ENCODE measurements at regions not wholly inside any gene's neighbourhood (a gene's known extent, or its start where the extent isn't known, plus 50 kb on each side); places are given as distances from the start of the nearest gene placed in this dataset.
"Not testable (repeated sequence)": the region's sequence is repeated elsewhere in the genome, so short reads cannot be mapped to it uniquely, and the experiment has no call there.

GRCh38 chr15:66628976-66629723 lies 63.4 kb upstream of the LCTL start:
- Histone ChIP-seq H3K9me3 (ENCODE audit: control insufficient read depth in 1 of 2, low read length in 2 of 2) (no peaks in the 10 kb centered on the region), H3K4me1 (ENCODE audit: control insufficient read depth in 1 of 2, insufficient read depth in 2 of 2, low read length in 2 of 2) (no peaks in the 10 kb centered on the region), H3K36me3 (ENCODE audit: control insufficient read depth in 1 of 2, insufficient read depth in 2 of 2, low read length in 2 of 2) (no peaks in the 10 kb centered on the region), H3K4me3 (ENCODE audit: low read depth in 1 of 2, low read length in 2 of 2) (no peak overlapping the region), H3K27me3 (ENCODE audit: low read depth, low read length) (no peaks in the 10 kb centered on the region), H3K27ac (ENCODE audit: low read length) (no peak overlapping the region)

- Histone ChIP-seq H3K27me3 (ENCODE audit: low read depth, low read length) (no peaks in the 10 kb centered on the region), H3K36me3 (ENCODE audit: control insufficient read depth in 1 of 2, insufficient read depth in 2 of 2, low read length in 2 of 2) (no peaks in the 10 kb centered on the region), H3K9me3 (ENCODE audit: control insufficient read depth in 1 of 2, low read length in 2 of 2) (no peaks in the 10 kb centered on the region), H3K4me1 (ENCODE audit: control insufficient read depth in 1 of 2, insufficient read depth in 2 of 2, low read length in 2 of 2) (no peaks in the 10 kb centered on the region), H3K4me3 (ENCODE audit: low read depth in 1 of 2, low read length in 2 of 2) (no peak overlapping the region), H3K27ac (ENCODE audit: low read length) (no peak overlapping the region)
Measured at GRCh38 chr15:66629817-66630576, 64.2 kb upstream of the LCTL start.

- no peaks in the 10 kb centered on the region for H3K27me3 ChIP-seq (ENCODE audit: low read depth, low read length)
- no peaks in the 10 kb centered on the region for H3K36me3 ChIP-seq (ENCODE audit: control insufficient read depth in 1 of 2, insufficient read depth in 2 of 2, low read length in 2 of 2)
- H3K4me3 ChIP-seq (ENCODE audit: low read depth in 1 of 2, low read length in 2 of 2) = no peak overlapping the region
- no peaks in the 10 kb centered on the region for H3K9me3 ChIP-seq (ENCODE audit: control insufficient read depth in 1 of 2, low read length in 2 of 2)
- no peaks in the 10 kb centered on the region for H3K4me1 ChIP-seq (ENCODE audit: control insufficient read depth in 1 of 2, insufficient read depth in 2 of 2, low read length in 2 of 2)
- no peak overlapping the region for H3K27ac ChIP-seq (ENCODE audit: low read length)
Measured at GRCh38 chr15:66630801-66631351, 65.1 kb upstream of the LCTL start.

- H3K9me3 ChIP-seq (ENCODE audit: control insufficient read depth in 1 of 2, low read length in 2 of 2) = no peaks in the 10 kb centered on the region
- no peaks in the 10 kb centered on the region for H3K36me3 ChIP-seq (ENCODE audit: control insufficient read depth in 1 of 2, insufficient read depth in 2 of 2, low read length in 2 of 2)
- H3K27me3 ChIP-seq (ENCODE audit: low read depth, low read length) = no peaks in the 10 kb centered on the region
- no peak overlapping the region for H3K27ac ChIP-seq (ENCODE audit: low read length)
- no peaks in the 10 kb centered on the region for H3K4me1 ChIP-seq (ENCODE audit: control insufficient read depth in 1 of 2, insufficient read depth in 2 of 2, low read length in 2 of 2)
- H3K4me3 ChIP-seq (ENCODE audit: low read depth in 1 of 2, low read length in 2 of 2) = no peak overlapping the region
Measured at GRCh38 chr15:66631616-66632263, 65.9 kb upstream of the LCTL start.

GRCh38 chr15:66633041-66633937 lies 67.5 kb upstream of the LCTL start:
- Histone ChIP-seq H3K27me3 (ENCODE audit: low read depth, low read length) (no peaks in the 10 kb centered on the region), H3K27ac (ENCODE audit: low read length) (no peak overlapping the region), H3K36me3 (ENCODE audit: control insufficient read depth in 1 of 2, insufficient read depth in 2 of 2, low read length in 2 of 2) (no peaks in the 10 kb centered on the region), H3K9me3 (ENCODE audit: control insufficient read depth in 1 of 2, low read length in 2 of 2) (no peaks in the 10 kb centered on the region), H3K4me1 (ENCODE audit: control insufficient read depth in 1 of 2, insufficient read depth in 2 of 2, low read length in 2 of 2) (no peaks in the 10 kb centered on the region), H3K4me3 (ENCODE audit: low read depth in 1 of 2, low read length in 2 of 2) (no peak overlapping the region)

- no peaks in the 10 kb centered on the region for H3K27me3 ChIP-seq (ENCODE audit: low read depth, low read length)
- no peak overlapping the region for H3K27ac ChIP-seq (ENCODE audit: low read length)
- H3K4me1 ChIP-seq (ENCODE audit: control insufficient read depth in 1 of 2, insufficient read depth in 2 of 2, low read length in 2 of 2) = no peaks in the 10 kb centered on the region
- no peak overlapping the region for H3K4me3 ChIP-seq (ENCODE audit: low read depth in 1 of 2, low read length in 2 of 2)
- no peaks in the 10 kb centered on the region for H3K36me3 ChIP-seq (ENCODE audit: control insufficient read depth in 1 of 2, insufficient read depth in 2 of 2, low read length in 2 of 2)
- H3K9me3 ChIP-seq (ENCODE audit: control insufficient read depth in 1 of 2, low read length in 2 of 2) = no peaks in the 10 kb centered on the region
Measured at GRCh38 chr15:66633938-66634250, 68.1 kb upstream of the LCTL start.

- H3K27ac ChIP-seq (ENCODE audit: low read length) = no peak overlapping the region
Measured at GRCh38 chr15:66634540-66634939, 67.5 kb upstream of the SMAD6 start.

GRCh38 chr15:66635006-66635405 lies 67.0 kb upstream of the SMAD6 start:
- H3K36me3 ChIP-seq (ENCODE audit: control insufficient read depth in 1 of 2, insufficient read depth in 2 of 2, low read length in 2 of 2) = no peaks in the 10 kb centered on the region
- H3K4me3 ChIP-seq (ENCODE audit: low read depth in 1 of 2, low read length in 2 of 2) = no peak overlapping the region
- no peaks in the 10 kb centered on the region for H3K9me3 ChIP-seq (ENCODE audit: control insufficient read depth in 1 of 2, low read length in 2 of 2)
- no peak overlapping the region for H3K27ac ChIP-seq (ENCODE audit: low read length)
- H3K27me3 ChIP-seq (ENCODE audit: low read depth, low read length) = no peaks in the 10 kb centered on the region
- no peaks in the 10 kb centered on the region for H3K4me1 ChIP-seq (ENCODE audit: control insufficient read depth in 1 of 2, insufficient read depth in 2 of 2, low read length in 2 of 2)

More at GRCh38 chr15:66634540-66634939, 67.5 kb upstream of the SMAD6 start:
- Histone ChIP-seq H3K27me3 (ENCODE audit: low read depth, low read length) (no peaks in the 10 kb centered on the region), H3K36me3 (ENCODE audit: control insufficient read depth in 1 of 2, insufficient read depth in 2 of 2, low read length in 2 of 2) (no peaks in the 10 kb centered on the region), H3K4me1 (ENCODE audit: control insufficient read depth in 1 of 2, insufficient read depth in 2 of 2, low read length in 2 of 2) (no peaks in the 10 kb centered on the region), H3K9me3 (ENCODE audit: control insufficient read depth in 1 of 2, low read length in 2 of 2) (no peaks in the 10 kb centered on the region), H3K4me3 (ENCODE audit: low read depth in 1 of 2, low read length in 2 of 2) (no peak overlapping the region)

GRCh38 chr15:66635817-66636216 lies 66.2 kb upstream of the SMAD6 start:
- Histone ChIP-seq H3K27ac (ENCODE audit: low read length) (no peak overlapping the region), H3K9me3 (ENCODE audit: control insufficient read depth in 1 of 2, low read length in 2 of 2) (no peaks in the 10 kb centered on the region), H3K4me3 (ENCODE audit: low read depth in 1 of 2, low read length in 2 of 2) (no peak overlapping the region), H3K4me1 (ENCODE audit: control insufficient read depth in 1 of 2, insufficient read depth in 2 of 2, low read length in 2 of 2) (no peaks in the 10 kb centered on the region), H3K36me3 (ENCODE audit: control insufficient read depth in 1 of 2, insufficient read depth in 2 of 2, low read length in 2 of 2) (no peaks in the 10 kb centered on the region), H3K27me3 (ENCODE audit: low read depth, low read length) (no peaks in the 10 kb centered on the region)

GRCh38 chr15:66637044-66637443 lies 65.0 kb upstream of the SMAD6 start:
- not testable (repeated sequence) for H3K27me3 ChIP-seq (ENCODE audit: low read depth, low read length); H3K9me3 ChIP-seq (ENCODE audit: control insufficient read depth in 1 of 2, low read length in 2 of 2); H3K27ac ChIP-seq (ENCODE audit: low read length); H3K4me3 ChIP-seq (ENCODE audit: low read depth in 1 of 2, low read length in 2 of 2); H3K36me3 ChIP-seq (ENCODE audit: control insufficient read depth in 1 of 2, insufficient read depth in 2 of 2, low read length in 2 of 2); H3K4me1 ChIP-seq (ENCODE audit: control insufficient read depth in 1 of 2, insufficient read depth in 2 of 2, low read length in 2 of 2)

- Histone ChIP-seq H3K27me3 (ENCODE audit: low read depth, low read length) (no peaks in the 10 kb centered on the region), H3K27ac (ENCODE audit: low read length) (no peak overlapping the region), H3K4me3 (ENCODE audit: low read depth in 1 of 2, low read length in 2 of 2) (no peak overlapping the region), H3K36me3 (ENCODE audit: control insufficient read depth in 1 of 2, insufficient read depth in 2 of 2, low read length in 2 of 2) (no peaks in the 10 kb centered on the region), H3K9me3 (ENCODE audit: control insufficient read depth in 1 of 2, low read length in 2 of 2) (no peaks in the 10 kb centered on the region), H3K4me1 (ENCODE audit: control insufficient read depth in 1 of 2, insufficient read depth in 2 of 2, low read length in 2 of 2) (no peaks in the 10 kb centered on the region)
Measured at GRCh38 chr15:66638377-66638776, 63.7 kb upstream of the SMAD6 start.

All from muscle layer of duodenum (tissue), 2 donors.